Calu3 (cell line): ENCODE measurements at regions not wholly inside any gene's neighbourhood (a gene's known extent, or its start where the extent isn't known, plus 50 kb on each side); places are given as distances from the start of the nearest gene placed in this dataset.

Source experiments
- BruUV-seq: library from RNA; stranded (reverse); fragments of 400-500 nt; replicated peaks from 2 replicates; lab custom pipeline; 2021; lab: Mats Ljungman, UMichigan
- CTCF ChIA-PET: fragments of 300-600 bp; sonication (Branson Sonifier 250); formaldehyde crosslinking; loops from one replicate; lab custom pipeline; 2022; ENCODE audit warnings: antibody characterized with exemption; lab: Charles Lee
- DNase-seq: peaks from one replicate; pipeline ENCODE4 v3.0.0; 2022
- H3K27ac Mint-ChIP-seq: one replicate; pipeline ENCODE4 v1.8.0; 2022; ENCODE audit warnings: mixed read lengths; ENCODE audit not compliant: unreplicated experiment
- H3K27me3 Mint-ChIP-seq: one replicate; pipeline ENCODE4 v1.8.0; 2022; ENCODE audit warnings: mixed read lengths; ENCODE audit not compliant: unreplicated experiment
- H3K36me3 Mint-ChIP-seq: one replicate; pipeline ENCODE4 v1.8.0; 2022; ENCODE audit warnings: mild to moderate bottlenecking, moderate library complexity, mixed read lengths; ENCODE audit not compliant: insufficient read depth, unreplicated experiment
- H3K4me1 Mint-ChIP-seq: one replicate; pipeline ENCODE4 v1.8.0; 2022; ENCODE audit warnings: mild to moderate bottlenecking, low read depth, mixed read lengths; ENCODE audit not compliant: unreplicated experiment
- H3K4me3 Mint-ChIP-seq: one replicate; pipeline ENCODE4 v1.8.0; 2022; ENCODE audit warnings: mild to moderate bottlenecking, low read depth, moderate library complexity, mixed read lengths; ENCODE audit not compliant: unreplicated experiment
- H3K9me3 Mint-ChIP-seq: one replicate; pipeline ENCODE4 v1.8.0; 2022; ENCODE audit warnings: low read depth, mixed read lengths; ENCODE audit not compliant: unreplicated experiment
- intact Hi-C: fragments of 100-400 bp; cut with micrococcal nuclease; formaldehyde crosslinking; loops from one replicate; pipeline ENCODE4 v1.10.0; 2022; ENCODE audit not compliant: unreplicated experiment
- TF ChIP-seq, protein P1 (sequence below): fragments of 200-600 bp; IDR thresholded peaks from one replicate; pipeline ENCODE4 v1.8.0; 2022; ENCODE audit warnings: antibody characterized with exemption; ENCODE audit not compliant: unreplicated experiment

DNA sequence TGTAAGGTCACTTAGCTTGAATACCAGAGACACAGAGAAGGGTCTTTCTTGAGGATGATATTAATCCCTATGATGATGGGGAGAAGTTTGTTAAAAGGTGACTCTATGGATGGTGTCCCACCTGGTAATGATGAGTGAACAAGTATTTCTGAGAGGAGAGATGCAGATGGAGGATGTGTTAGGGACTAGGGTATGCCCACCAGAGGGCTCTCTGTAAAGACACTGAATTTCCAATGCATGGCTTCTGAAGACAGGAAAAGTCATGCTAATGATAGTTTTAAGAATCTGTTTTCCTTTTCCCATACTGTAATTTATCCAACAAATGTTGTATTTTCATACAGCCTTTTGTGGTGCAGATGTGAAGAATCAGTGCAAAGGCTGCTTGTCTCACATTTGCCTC lies 1250.9 kb upstream of the CELF2 start:
- CTCF ChIA-PET, result no interaction called here

DNA sequence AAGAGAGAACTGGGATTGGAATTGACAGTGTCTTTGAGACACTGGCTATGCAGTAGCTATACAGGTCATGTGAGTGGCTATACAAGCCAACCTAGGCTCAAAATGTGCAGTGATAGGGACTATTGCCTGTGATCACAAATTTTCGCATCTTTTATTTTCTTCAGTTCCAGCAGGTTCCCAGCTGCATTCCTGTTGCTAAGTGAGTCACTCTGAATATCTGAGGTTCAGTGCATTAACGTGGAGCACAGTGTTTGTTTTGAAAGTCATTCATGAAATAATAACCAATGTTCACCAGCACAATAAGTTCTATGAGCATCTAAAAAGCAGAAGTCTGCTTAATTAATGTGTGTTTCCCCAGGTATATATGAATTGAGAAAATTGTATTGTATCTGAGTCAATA lies 1236.0 kb upstream of the CELF2 start:
- TF ChIP-seq, protein P1, sequence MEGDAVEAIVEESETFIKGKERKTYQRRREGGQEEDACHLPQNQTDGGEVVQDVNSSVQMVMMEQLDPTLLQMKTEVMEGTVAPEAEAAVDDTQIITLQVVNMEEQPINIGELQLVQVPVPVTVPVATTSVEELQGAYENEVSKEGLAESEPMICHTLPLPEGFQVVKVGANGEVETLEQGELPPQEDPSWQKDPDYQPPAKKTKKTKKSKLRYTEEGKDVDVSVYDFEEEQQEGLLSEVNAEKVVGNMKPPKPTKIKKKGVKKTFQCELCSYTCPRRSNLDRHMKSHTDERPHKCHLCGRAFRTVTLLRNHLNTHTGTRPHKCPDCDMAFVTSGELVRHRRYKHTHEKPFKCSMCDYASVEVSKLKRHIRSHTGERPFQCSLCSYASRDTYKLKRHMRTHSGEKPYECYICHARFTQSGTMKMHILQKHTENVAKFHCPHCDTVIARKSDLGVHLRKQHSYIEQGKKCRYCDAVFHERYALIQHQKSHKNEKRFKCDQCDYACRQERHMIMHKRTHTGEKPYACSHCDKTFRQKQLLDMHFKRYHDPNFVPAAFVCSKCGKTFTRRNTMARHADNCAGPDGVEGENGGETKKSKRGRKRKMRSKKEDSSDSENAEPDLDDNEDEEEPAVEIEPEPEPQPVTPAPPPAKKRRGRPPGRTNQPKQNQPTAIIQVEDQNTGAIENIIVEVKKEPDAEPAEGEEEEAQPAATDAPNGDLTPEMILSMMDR, result no peak
- Mint-ChIP-seq H3K4me1 (no peaks in the 10 kb centered on the region), H3K4me3 (no peak overlapping the region), H3K27me3 (no peaks in the 10 kb centered on the region), H3K9me3 (peaks cover 18% of the 10 kb centered on the region), H3K36me3 (no peaks in the 10 kb centered on the region), H3K27ac (no peak overlapping the region)
- DNase-seq, result no peak
- CTCF ChIA-PET, result no interaction called here
- no TSS peak for BruUV-seq
- intact Hi-C loops, result no loop called here

More for the DNA sequence above, 1250.9 kb upstream of the CELF2 start:
- no TSS peak for BruUV-seq
- no peaks in the 10 kb centered on the region for H3K4me1 Mint-ChIP-seq
- no peak for DNase-seq
- H3K27ac Mint-ChIP-seq, result no peak overlapping the region
- no peak overlapping the region for H3K4me3 Mint-ChIP-seq
- H3K9me3 Mint-ChIP-seq, result peaks cover 4% of the 10 kb centered on the region
- intact Hi-C loops, result no loop called here
- H3K36me3 Mint-ChIP-seq, result no peaks in the 10 kb centered on the region
- TF ChIP-seq, protein P1, result no peak
- H3K27me3 Mint-ChIP-seq, result no peaks in the 10 kb centered on the region

- CTCF ChIA-PET, result no interaction called here
- TF ChIP-seq, protein P1, result no peak
- Mint-ChIP-seq H3K4me1 (no peaks in the 10 kb centered on the region), H3K27me3 (no peaks in the 10 kb centered on the region), H3K36me3 (no peaks in the 10 kb centered on the region), H3K4me3 (no peak overlapping the region), H3K27ac (no peak overlapping the region), H3K9me3 (peaks cover 12% of the 10 kb centered on the region)
- intact Hi-C loops, result no loop called here
- no peak for DNase-seq
- BruUV-seq, result no TSS peak
Measured at GRCh38 chr10:9786101-9786500, 1231.6 kb upstream of the CELF2 start.

GRCh38 chr10:9786576-9786975 lies 1231.1 kb upstream of the CELF2 start:
- CTCF ChIA-PET, result no interaction called here
- TF ChIP-seq, protein P1, result no peak
- Mint-ChIP-seq H3K9me3 (peaks cover 12% of the 10 kb centered on the region), H3K4me3 (no peak overlapping the region), H3K4me1 (no peaks in the 10 kb centered on the region), H3K27ac (no peak overlapping the region), H3K36me3 (no peaks in the 10 kb centered on the region), H3K27me3 (no peaks in the 10 kb centered on the region)
- BruUV-seq, result no TSS peak
- no peak for DNase-seq
- intact Hi-C loops, result no loop called here

- Mint-ChIP-seq H3K27me3 (no peaks in the 10 kb centered on the region), H3K36me3 (no peaks in the 10 kb centered on the region), H3K4me1 (no peaks in the 10 kb centered on the region), H3K4me3 (no peak overlapping the region), H3K9me3 (peaks cover 8% of the 10 kb centered on the region), H3K27ac (no peak overlapping the region)
- CTCF ChIA-PET, result no interaction called here
- intact Hi-C loops, result no loop called here
- TF ChIP-seq, protein P1, result no peak
- BruUV-seq, result no TSS peak
- DNase-seq, result no peak
Measured at GRCh38 chr10:9789996-9790395, 1227.7 kb upstream of the CELF2 start.
